Ishikawa (cell line): ENCODE measurements at regions not wholly inside any gene's neighbourhood (a gene's known extent, or its start where the extent isn't known, plus 50 kb on each side); places are given as distances from the start of the nearest gene placed in this dataset.

ENCODE experiments used
- CEBPB ChIP-seq: IDR thresholded peaks from 2 replicates; pipeline ENCODE4 v1.6.1; 2012
- EP300 ChIP-seq: IDR thresholded peaks from 2 replicates; pipeline ENCODE4 v1.6.1; 2012; ENCODE audit warnings: borderline replicate concordance
- MAX ChIP-seq: IDR thresholded peaks from 2 replicates; pipeline ENCODE4 v1.6.1; 2012
- TCF12 ChIP-seq: IDR thresholded peaks from 2 replicates; pipeline ENCODE4 v1.6.1; 2012; ENCODE audit warnings: low read depth

GRCh38 chr13:99072941-99073340, 95.1 kb upstream of the DOCK9 start:
- TF ChIP-seq MAX (no peak), CEBPB (no peak), TCF12 (no peak), EP300 (no peak)
